Fibroblast of the aortic adventitia (primary cell): ENCODE measurements at regions not wholly inside any gene's neighbourhood (a gene's known extent, or its start where the extent isn't known, plus 50 kb on each side); places are given as distances from the start of the nearest gene placed in this dataset.

Experiments
- DNase-seq: peaks from one replicate; pipeline ENCODE4 v3.0.0-alpha.2; 2010; ENCODE audit warnings: low read depth
- H3K4me3 ChIP-seq: 2 replicates; pipeline ENCODE4 v1.5.1; 2011; ENCODE audit warnings: low read depth, mild to moderate bottlenecking, control low read depth, low read length, moderate library complexity
- CTCF ChIP-seq: IDR thresholded peaks from 2 replicates; pipeline ENCODE4 v1.5.1; 2011; ENCODE audit warnings: mild to moderate bottlenecking, low read length, control low read depth, inconsistent platforms; ENCODE audit not compliant: insufficient read depth

GRCh38 chr4:62156205-62156604 is 956.1 kb downstream of the ADGRL3 start:
- H3K4me3 ChIP-seq = no peak overlapping the region
- no peak for TF ChIP-seq CTCF
- DNase-seq = no peak

- no peak for DNase-seq
- H3K4me3 ChIP-seq = no peak overlapping the region
- no peak for TF ChIP-seq CTCF
Observed at GRCh38 chr4:62145276-62145675, 945.1 kb downstream of the ADGRL3 start.

- TF ChIP-seq CTCF = no peak
- no peak overlapping the region for H3K4me3 ChIP-seq
- no peak for DNase-seq
Observed at GRCh38 chr4:62144431-62144830, 944.3 kb downstream of the ADGRL3 start.

GRCh38 chr4:62135565-62136156 is 935.5 kb downstream of the ADGRL3 start:
- TF ChIP-seq CTCF = no peak
- no peak for DNase-seq
- H3K4me3 ChIP-seq = no peak overlapping the region

- no peak for TF ChIP-seq CTCF
- H3K4me3 ChIP-seq = no peak overlapping the region
- DNase-seq = no peak
Observed at GRCh38 chr4:62133977-62134376, 933.9 kb downstream of the ADGRL3 start.

- no peak for TF ChIP-seq CTCF
- no peak overlapping the region for H3K4me3 ChIP-seq
- no peak for DNase-seq
Observed at GRCh38 chr4:62133101-62133897, 933.2 kb downstream of the ADGRL3 start.
